ELF-1 (cell line): ENCODE measurements at regions not wholly inside any gene's neighbourhood (a gene's known extent, or its start where the extent isn't known, plus 50 kb on each side); places are given as distances from the start of the nearest gene placed in this dataset.

Source experiments
- DNase-seq: peaks from one replicate; pipeline ENCODE4 v3.0.0-alpha.2; 2016; ENCODE audit warnings: low read depth, low spot score

GRCh38 chr19:46911456-46911855 lies 50.7 kb downstream of the ARHGAP35 start:
- DNase-seq: no peak

GRCh38 chr19:46913198-46913851 lies 52.5 kb downstream of the ARHGAP35 start:
- no peak for DNase-seq

DNA sequence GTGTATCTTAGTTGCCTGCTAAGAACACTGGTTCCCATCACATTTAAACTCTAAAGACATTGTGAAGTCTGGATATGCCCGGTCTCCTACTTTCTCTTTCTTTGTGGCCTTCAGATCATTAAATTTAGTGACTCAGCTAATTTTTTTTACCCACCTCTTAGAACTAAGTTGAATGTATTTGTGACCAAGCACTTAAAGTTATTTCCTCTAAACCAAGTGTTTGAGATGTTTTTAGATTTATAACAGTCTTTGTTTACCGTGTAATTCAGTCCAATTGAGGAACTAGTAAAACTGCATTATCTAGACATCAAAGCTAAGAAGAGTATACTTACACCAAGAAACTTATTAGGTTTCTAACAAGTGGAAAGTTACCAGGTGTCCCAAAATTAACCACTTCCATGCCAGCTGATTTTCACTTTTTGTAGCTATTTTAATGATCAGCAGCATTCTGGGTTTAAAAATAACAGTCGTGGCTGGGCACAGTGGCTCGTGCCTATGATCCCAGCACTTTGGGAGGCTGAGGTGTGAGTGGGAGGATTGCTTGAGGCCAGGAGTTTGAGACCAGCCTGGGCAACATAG lies 53.1 kb downstream of the ARHGAP35 start:
- no peak for DNase-seq

DNA sequence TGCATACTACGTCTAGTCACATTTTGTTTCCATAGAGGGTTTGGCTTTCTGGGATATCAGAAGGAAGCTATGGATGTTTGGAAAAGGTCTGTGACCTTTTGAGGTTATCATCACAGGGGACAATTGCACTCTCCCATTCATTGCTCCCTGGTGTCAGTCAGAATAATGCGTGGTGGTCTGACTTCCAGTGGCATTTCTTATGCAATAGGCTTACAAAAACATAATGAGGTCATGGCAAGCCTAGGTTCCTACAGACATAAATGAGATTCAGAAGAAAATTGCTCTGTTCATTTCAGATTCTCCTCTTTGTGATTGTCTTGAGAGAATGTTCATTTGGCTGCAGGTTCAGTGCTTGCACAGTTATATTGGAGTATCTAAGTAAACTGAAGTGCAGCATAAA lies 54.6 kb downstream of the ARHGAP35 start:
- DNase-seq: no peak

- DNase-seq: no peak
Observed at GRCh38 chr19:46917002-46917401, 56.2 kb downstream of the ARHGAP35 start.

DNA sequence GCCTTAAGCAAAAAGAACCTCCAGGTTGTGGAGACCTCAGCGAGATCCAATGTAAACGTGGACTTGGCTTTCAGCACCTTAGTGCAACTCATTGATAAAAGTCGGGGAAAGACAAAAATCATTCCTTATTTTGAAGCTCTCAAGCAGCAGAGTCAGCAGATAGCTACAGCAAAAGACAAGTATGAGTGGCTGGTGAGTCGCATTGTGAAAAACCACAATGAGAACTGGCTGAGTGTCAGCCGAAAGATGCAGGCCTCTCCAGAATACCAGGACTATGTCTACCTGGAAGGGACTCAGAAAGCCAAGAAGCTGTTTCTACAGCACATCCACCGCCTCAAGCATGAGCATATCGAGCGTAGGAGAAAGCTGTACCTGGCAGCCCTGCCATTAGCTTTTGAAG lies 58.5 kb downstream of the ARHGAP35 start:
- DNase-seq: no peak

DNA sequence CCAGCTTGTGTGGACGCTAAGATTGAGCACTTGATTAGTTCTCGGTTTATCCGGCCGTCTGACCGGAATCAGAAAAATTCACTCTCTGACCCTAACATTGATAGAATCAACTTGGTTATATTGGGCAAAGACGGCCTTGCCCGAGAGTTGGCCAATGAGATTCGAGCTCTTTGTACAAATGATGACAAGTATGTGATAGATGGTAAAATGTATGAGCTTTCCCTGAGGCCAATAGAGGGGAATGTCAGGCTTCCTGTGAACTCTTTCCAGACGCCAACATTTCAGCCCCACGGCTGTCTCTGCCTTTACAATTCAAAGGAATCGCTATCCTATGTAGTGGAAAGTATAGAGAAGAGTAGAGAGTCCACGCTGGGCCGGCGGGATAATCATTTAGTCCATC lies 59.6 kb downstream of the ARHGAP35 start:
- no peak for DNase-seq

DNA sequence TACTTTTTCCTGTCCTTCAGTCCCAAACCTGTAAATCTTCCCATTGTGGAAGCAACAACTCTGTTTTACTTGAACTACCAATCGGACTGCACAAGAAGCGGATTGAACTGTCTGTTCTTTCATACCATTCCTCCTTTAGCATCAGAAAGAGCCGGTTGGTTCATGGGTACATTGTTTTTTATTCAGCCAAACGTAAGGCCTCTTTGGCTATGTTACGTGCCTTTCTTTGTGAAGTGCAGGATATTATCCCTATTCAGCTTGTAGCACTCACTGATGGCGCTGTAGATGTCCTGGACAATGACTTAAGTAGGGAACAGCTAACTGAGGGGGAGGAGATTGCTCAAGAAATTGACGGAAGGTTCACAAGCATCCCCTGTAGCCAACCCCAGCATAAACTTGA lies 60.3 kb downstream of the ARHGAP35 start:
- DNase-seq: no peak

GRCh38 chr19:46922465-46922864 lies 61.7 kb downstream of the ARHGAP35 start:
- DNase-seq: no peak

DNA sequence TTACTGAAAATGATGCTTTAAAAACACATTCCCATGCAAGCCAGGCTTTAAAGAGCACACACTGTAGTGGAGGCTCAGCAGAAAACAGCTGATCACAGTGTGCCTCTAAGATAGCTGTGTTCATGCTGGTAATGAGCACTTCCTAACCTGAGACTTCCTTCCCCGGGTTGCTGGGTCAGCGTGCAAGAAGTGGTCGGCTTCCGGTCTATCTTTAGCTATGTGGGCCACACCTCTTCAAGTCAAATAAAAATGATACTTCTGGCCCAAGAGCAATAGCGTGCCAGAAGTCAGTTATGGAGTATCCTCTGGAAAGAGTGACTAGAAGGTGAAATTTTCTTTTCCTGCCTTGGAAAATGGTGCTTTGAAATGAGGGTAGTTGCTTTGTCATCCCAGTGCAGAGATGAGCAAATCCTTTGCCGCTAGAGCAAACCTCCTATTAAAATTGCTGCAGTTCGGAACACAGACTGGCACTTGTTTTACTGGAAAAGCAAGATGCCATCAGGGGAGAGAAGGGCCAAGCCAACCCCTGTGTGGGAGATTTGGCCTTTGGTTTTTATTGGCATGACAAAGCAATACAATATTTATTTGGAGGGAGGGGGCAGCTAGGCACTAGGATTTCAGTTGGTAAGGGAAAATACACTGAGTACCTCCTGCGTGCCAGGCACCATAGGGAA lies 64.2 kb downstream of the ARHGAP35 start:
- DNase-seq: no peak

GRCh38 chr19:46925548-46925950 lies 64.8 kb downstream of the ARHGAP35 start:
- no peak for DNase-seq

DNA sequence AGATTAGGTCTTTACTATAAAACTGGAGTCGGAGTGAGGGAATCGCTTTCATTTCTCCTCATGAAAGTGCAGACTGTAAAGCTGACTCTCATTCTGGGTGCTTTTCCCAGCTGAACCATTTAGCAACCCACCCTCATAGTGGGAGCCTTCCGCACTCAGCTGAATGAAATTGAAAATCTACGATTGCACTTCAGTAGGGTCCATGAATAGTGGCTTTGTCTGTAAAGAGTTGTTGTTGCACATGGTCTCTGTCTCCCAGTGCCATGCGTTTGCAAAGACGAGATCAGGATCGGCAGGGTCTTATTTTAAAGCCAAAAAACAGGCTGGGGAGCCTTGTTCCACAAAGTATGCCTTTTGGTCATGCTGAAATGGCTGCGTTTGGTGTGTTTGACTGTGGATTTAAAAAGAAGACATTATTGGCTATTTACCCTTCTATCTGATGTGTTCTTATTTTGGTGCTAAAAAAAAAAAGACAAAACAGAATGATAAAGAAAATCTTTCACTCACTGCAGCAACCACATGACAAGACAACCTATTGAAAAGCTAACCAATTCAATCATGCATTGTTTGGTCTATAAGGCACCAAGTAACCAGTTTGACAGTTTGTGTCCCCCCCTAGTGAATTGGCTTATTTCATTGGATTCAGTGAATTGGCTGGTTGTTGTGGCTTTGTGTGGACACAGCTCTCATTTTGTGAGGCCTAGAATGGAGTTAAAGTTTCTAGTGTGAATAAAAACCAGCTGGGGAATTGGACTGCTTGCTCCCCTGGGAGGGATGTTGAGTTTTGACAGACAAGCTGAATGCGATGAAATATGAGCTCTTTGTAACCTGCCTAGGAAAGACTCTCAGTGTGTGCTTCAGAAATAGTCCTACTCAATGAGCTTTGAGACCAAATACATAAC lies 65.6 kb downstream of the ARHGAP35 start:
- DNase-seq: no peak

- no peak for DNase-seq
Observed at GRCh38 chr19:46927106-46927505, 66.3 kb downstream of the ARHGAP35 start.

- DNase-seq: no peak
Observed at GRCh38 chr19:46927893-46928292, 67.1 kb downstream of the ARHGAP35 start.

GRCh38 chr19:46928951-46929350 lies 68.2 kb downstream of the ARHGAP35 start:
- no peak for DNase-seq

DNA sequence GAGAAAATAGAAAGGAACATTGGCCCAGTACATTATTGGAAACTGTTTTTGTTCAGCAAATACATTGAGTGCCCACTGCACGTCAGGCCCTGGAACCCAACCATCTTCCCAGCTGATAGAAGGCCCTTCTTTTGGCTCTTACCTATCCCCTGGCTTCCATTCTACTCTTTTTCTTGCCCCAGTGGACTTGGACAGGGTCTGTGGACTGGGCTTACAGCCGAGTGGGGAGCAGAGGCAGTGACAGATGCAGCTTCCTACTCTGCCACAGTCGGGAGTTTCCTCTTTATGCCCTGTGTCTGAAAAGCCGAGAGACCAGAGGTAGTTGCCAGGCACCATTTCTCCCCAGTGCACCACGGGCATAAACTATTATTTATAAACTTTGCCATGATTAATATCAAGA lies 70.4 kb downstream of the ARHGAP35 start:
- DNase-seq: no peak

DNA sequence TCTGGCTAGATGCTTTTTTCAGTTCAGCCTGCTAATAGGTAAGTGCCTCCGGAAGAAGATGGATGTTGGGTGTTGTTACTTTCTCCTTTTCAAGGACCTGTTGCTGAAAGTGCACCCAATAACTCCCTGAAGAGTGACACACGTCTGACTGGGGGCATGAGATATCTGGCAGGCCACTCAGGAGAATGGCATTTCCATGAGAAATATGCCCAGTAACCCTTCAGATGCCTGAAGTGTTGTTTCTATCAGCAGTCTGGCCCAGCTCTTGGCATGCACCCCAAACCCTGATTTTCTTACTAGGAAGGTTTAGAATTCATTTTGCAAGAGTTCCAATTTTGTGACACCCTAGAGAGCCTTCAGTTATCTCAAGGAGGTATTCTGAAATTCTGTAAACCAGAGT lies 71.5 kb downstream of the ARHGAP35 start:
- no peak for DNase-seq

GRCh38 chr19:46935066-46935663 lies 74.4 kb downstream of the ARHGAP35 start:
- DNase-seq: no peak

DNA sequence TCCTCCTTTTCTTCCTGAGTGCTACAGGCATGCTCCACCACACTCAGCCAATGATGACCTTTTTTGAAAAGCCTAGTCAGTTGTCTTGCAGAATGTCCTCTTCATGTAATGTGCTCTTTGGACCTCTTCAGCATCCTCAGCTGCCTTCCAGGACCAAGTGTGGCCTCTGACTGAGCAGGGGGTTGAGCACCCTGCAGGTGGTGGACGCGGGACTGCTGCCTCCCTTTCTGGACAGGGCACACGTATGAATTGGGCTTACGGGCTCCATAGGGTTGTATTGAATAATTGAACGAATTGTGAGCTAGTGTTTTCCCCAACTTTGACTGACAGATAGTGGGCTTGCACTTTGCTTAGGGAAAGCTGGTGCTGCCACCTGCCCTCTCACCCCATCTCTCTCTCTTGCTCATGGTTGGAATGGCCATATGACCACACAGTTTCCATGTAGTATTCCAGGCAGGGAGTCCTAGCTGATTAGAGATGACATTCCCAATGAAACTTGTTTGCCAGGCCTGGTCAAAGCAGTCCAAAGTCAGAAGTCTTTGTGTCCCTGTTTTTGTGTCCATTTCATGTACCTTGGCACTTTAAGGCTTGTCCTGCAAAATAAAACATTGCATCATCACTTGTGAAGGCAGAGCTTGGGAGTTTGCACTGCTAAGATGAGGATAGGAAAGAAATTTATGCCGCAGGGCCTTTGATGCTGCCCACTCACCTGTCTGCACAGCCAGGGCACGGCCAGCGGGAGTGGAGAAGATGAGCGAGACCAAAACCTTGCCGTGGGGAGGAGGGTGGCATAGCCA lies 76.3 kb upstream of the NPAS1 start:
- no peak for DNase-seq

GRCh38 chr19:46944123-46944748 lies 75.4 kb upstream of the NPAS1 start:
- DNase-seq: no peak
